ENCODE measurements at regions not wholly inside any gene's neighbourhood (a gene's known extent, or its start where the extent isn't known, plus 50 kb on each side); places are given as distances from the start of the nearest gene placed in this dataset.

GRCh38 chr2:16871411-16871810 lies 205.8 kb upstream of the CYRIA start:
- no peak for DNase-seq (ENCODE audit: low spot score)
- intact Hi-C loops (cut with DNase I), result no loop called here
- no peak for TF ChIP-seq POLR2A (IDR thresholded peaks at IDR 0.05)
- TF ChIP-seq POLR2AphosphoS5 (IDR thresholded peaks at IDR 0.05), result no peak
- TF ChIP-seq CTCF (IDR thresholded peaks at IDR 0.05), result no peak
- Histone ChIP-seq H3K4me3 (no peak overlapping the region), H3K4me1 (replicated peaks) (no peaks in the 10 kb centered on the region), H3K9me3 (no peaks in the 10 kb centered on the region), H3K27ac (no peak overlapping the region), H3K36me3 (no peaks in the 10 kb centered on the region), H3K27me3 (replicated peaks; ENCODE audit: insufficient read depth) (peaks cover 2% of the 10 kb centered on the region)
- WGBS, result 78% methylated on average over 2 of the region's 2 CpGs

DNA sequence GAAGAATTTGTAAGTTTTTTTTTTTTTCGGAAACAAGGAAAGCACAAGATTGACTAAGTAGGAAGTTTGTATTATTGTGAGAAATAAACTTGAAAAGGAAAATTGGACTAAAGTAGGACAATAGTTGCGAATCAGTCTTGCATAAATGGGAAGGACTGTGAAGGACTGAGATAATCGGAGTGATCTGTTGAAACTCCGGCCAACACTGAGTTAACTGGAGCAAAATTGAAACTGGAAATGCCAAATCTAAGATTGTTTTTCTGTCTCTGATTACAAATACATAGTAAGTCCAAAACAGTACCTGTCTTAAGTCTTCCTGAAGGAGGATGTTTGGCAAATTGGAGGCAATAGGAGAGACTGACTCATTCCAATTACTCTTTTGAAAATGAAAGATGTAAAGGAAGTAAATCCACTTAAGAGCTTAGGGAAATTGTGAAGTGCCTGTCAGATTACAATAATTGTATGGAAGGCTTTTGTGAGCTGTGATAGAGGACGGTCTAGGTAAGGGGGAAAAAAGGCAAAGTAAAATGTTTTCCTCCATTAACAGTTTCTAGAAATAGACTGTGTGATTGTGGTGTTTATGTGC lies 204.9 kb upstream of the CYRIA start:
- 94% methylated on average over 5 of the region's 5 CpGs for WGBS
- intact Hi-C loops (cut with DNase I), result no loop called here

GRCh38 chr2:16869711-16870110 lies 204.1 kb upstream of the CYRIA start:
- intact Hi-C loops (cut with DNase I), result no loop called here
- Histone ChIP-seq H3K27me3 (replicated peaks; ENCODE audit: insufficient read depth) (peaks cover 2% of the 10 kb centered on the region), H3K27ac (no peak overlapping the region), H3K4me1 (replicated peaks) (no peaks in the 10 kb centered on the region), H3K9me3 (no peaks in the 10 kb centered on the region), H3K36me3 (no peaks in the 10 kb centered on the region), H3K4me3 (no peak overlapping the region)
- DNase-seq (ENCODE audit: low spot score), result peak; percentile 51
- no peak for TF ChIP-seq CTCF (IDR thresholded peaks at IDR 0.05)
- TF ChIP-seq POLR2AphosphoS5 (IDR thresholded peaks at IDR 0.05), result no peak
- TF ChIP-seq POLR2A (IDR thresholded peaks at IDR 0.05), result no peak
- WGBS, result 66% methylated on average over 4 of the region's 4 CpGs

More for the DNA sequence above, 204.9 kb upstream of the CYRIA start:
- Histone ChIP-seq H3K27me3 (replicated peaks; ENCODE audit: insufficient read depth) (peaks cover 2% of the 10 kb centered on the region), H3K4me3 (no peak overlapping the region), H3K36me3 (no peaks in the 10 kb centered on the region), H3K27ac (no peak overlapping the region), H3K9me3 (no peaks in the 10 kb centered on the region), H3K4me1 (replicated peaks) (no peaks in the 10 kb centered on the region)
- TF ChIP-seq POLR2A (IDR thresholded peaks at IDR 0.05) (no peak), CTCF (IDR thresholded peaks at IDR 0.05) (no peak), POLR2AphosphoS5 (IDR thresholded peaks at IDR 0.05) (no peak)
- no peak for DNase-seq (ENCODE audit: low spot score)

DNA sequence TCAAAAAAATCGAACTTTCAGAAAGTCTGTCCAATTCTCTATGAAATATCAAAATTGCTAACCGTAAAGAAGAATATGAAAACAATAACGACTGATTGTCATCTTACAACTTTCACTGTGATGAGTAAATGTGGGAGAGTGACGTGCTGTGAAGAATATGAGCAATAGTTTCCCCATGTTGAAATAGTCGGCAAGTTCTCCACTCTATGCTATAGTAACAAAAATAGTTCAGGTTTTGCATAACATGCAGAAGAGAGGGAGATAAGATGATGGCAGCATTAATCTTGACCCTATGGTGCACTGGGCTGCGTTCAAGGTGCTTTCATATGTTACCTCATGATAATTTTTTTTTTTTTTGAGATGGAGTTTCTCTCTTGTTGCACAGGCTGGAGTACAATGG lies 196.8 kb upstream of the CYRIA start:
- no peaks in the 10 kb centered on the region for H3K27me3 ChIP-seq (replicated peaks; ENCODE audit: insufficient read depth)
- no peaks in the 10 kb centered on the region for H3K4me1 ChIP-seq (replicated peaks)
- intact Hi-C loops (cut with DNase I), result no loop called here
- DNase-seq (ENCODE audit: low spot score), result no peak
- H3K9me3 ChIP-seq, result no peaks in the 10 kb centered on the region
- TF ChIP-seq POLR2AphosphoS5 (IDR thresholded peaks at IDR 0.05) (no peak), POLR2A (IDR thresholded peaks at IDR 0.05) (no peak), CTCF (IDR thresholded peaks at IDR 0.05) (no peak)
- WGBS, result 86% methylated on average over 6 of the region's 6 CpGs
- H3K27ac ChIP-seq, result no peak overlapping the region
- H3K4me3 ChIP-seq, result no peak overlapping the region
- no peaks in the 10 kb centered on the region for H3K36me3 ChIP-seq

GRCh38 chr2:16861530-16861929 lies 195.9 kb upstream of the CYRIA start:
- DNase-seq (ENCODE audit: low spot score), result no peak
- intact Hi-C loops (cut with DNase I), result no loop called here
- TF ChIP-seq POLR2A (IDR thresholded peaks at IDR 0.05) (no peak), POLR2AphosphoS5 (IDR thresholded peaks at IDR 0.05) (no peak), CTCF (IDR thresholded peaks at IDR 0.05) (no peak)
- H3K27ac ChIP-seq, result no peak overlapping the region
- H3K4me3 ChIP-seq, result no peak overlapping the region
- no peaks in the 10 kb centered on the region for H3K4me1 ChIP-seq (replicated peaks)
- no peaks in the 10 kb centered on the region for H3K27me3 ChIP-seq (replicated peaks; ENCODE audit: insufficient read depth)
- WGBS, result 63% methylated on average over 2 of the region's 2 CpGs
- H3K9me3 ChIP-seq, result no peaks in the 10 kb centered on the region
- no peaks in the 10 kb centered on the region for H3K36me3 ChIP-seq

All from prostate gland (tissue), 2 donors.